ENCODE measurements at regions not wholly inside any gene's neighbourhood (a gene's known extent, or its start where the extent isn't known, plus 50 kb on each side); places are given as distances from the start of the nearest gene placed in this dataset.

GRCh38 chr22:26743149-26743548, 85.8 kb downstream of the MIAT start:
- H3K4me3 ChIP-seq (ENCODE audit: low read depth, low read length): no peak overlapping the region
- TF ChIP-seq CTCF (IDR thresholded peaks at IDR 0.05; ENCODE audit: low read depth, low read length) (no peak), MAX (IDR thresholded peaks at IDR 0.05; ENCODE audit: low read depth, low read length) (no peak), POLR2A (IDR thresholded peaks at IDR 0.05; ENCODE audit: extremely low read depth, insufficient read length) (no peak), MYC (IDR thresholded peaks at IDR 0.05; ENCODE audit: low read depth, low read length) (no peak)
- no peak for DNase-seq (ENCODE audit: low read depth)

- TF ChIP-seq MAX (IDR thresholded peaks at IDR 0.05; ENCODE audit: low read depth, low read length) (no peak), POLR2A (IDR thresholded peaks at IDR 0.05; ENCODE audit: extremely low read depth, insufficient read length) (no peak), MYC (IDR thresholded peaks at IDR 0.05; ENCODE audit: low read depth, low read length) (no peak), CTCF (IDR thresholded peaks at IDR 0.05; ENCODE audit: low read depth, low read length) (no peak)
- no peak overlapping the region for H3K4me3 ChIP-seq (ENCODE audit: low read depth, low read length)
- DNase-seq (ENCODE audit: low read depth): no peak
These were observed 87.8 kb downstream of the MIAT start for GRCh38 chr22:26744892-26745808.

GRCh38 chr22:26746311-26746710, 88.9 kb downstream of the MIAT start:
- TF ChIP-seq CTCF (IDR thresholded peaks at IDR 0.05; ENCODE audit: low read depth, low read length) (no peak), POLR2A (IDR thresholded peaks at IDR 0.05; ENCODE audit: extremely low read depth, insufficient read length) (no peak), MYC (IDR thresholded peaks at IDR 0.05; ENCODE audit: low read depth, low read length) (no peak), MAX (IDR thresholded peaks at IDR 0.05; ENCODE audit: low read depth, low read length) (no peak)
- H3K4me3 ChIP-seq (ENCODE audit: low read depth, low read length): no peak overlapping the region

GRCh38 chr22:26748845-26749244, 91.5 kb downstream of the MIAT start:
- no peak overlapping the region for H3K4me3 ChIP-seq (ENCODE audit: low read depth, low read length)
- no peak for TF ChIP-seq CTCF (IDR thresholded peaks at IDR 0.05; ENCODE audit: low read depth, low read length)
- TF ChIP-seq MYC (IDR thresholded peaks at IDR 0.05; ENCODE audit: low read depth, low read length): no peak
- no peak for TF ChIP-seq POLR2A (IDR thresholded peaks at IDR 0.05; ENCODE audit: extremely low read depth, insufficient read length)
- TF ChIP-seq MAX (IDR thresholded peaks at IDR 0.05; ENCODE audit: low read depth, low read length): no peak
- no peak for DNase-seq (ENCODE audit: low read depth)

More at GRCh38 chr22:26746311-26746710, 88.9 kb downstream of the MIAT start:
- DNase-seq (ENCODE audit: low read depth): no peak

GRCh38 chr22:26751217-26751616, 93.8 kb downstream of the MIAT start:
- no peak for TF ChIP-seq MYC (IDR thresholded peaks at IDR 0.05; ENCODE audit: low read depth, low read length)
- TF ChIP-seq MAX (IDR thresholded peaks at IDR 0.05; ENCODE audit: low read depth, low read length): no peak
- TF ChIP-seq CTCF (IDR thresholded peaks at IDR 0.05; ENCODE audit: low read depth, low read length): no peak
- TF ChIP-seq POLR2A (IDR thresholded peaks at IDR 0.05; ENCODE audit: extremely low read depth, insufficient read length): no peak
- no peak overlapping the region for H3K4me3 ChIP-seq (ENCODE audit: low read depth, low read length)
- peak; percentile 15 for DNase-seq (ENCODE audit: low read depth)

Data from NB4 (cell line).